Naive B cell (primary cell): ENCODE measurements at regions not wholly inside any gene's neighbourhood (a gene's known extent, or its start where the extent isn't known, plus 50 kb on each side); places are given as distances from the start of the nearest gene placed in this dataset.

ENCODE experiments used
- ATAC-seq, 2 donors: fragments of 150-1000 bp; cut with Tn5 transposase; 2 replicates each; pipeline ENCODE4 v1.10.0; 2021; ENCODE audit warnings: low read depth in 2 of 2, mild to moderate bottlenecking in 2 of 2, moderate library complexity in 2 of 2
- DNase-seq: peaks from one replicate; pipeline ENCODE4 v3.0.0; 2022
- H3K27ac Mint-ChIP-seq, 6 donors: one replicate each; pipeline ENCODE4 v1.8.0; 2020 to 2022; ENCODE audit warnings: mild to moderate bottlenecking in 6 of 6, mixed read lengths in 6 of 6, moderate library complexity in 5 of 6, inconsistent platforms in 2 of 6
- H3K27me3 Mint-ChIP-seq, 3 donors: one replicate each; pipeline ENCODE4 v1.8.0; 2021 to 2022; ENCODE audit warnings: mixed read lengths in 3 of 3, mild to moderate bottlenecking in 1 of 3
- H3K36me3 Mint-ChIP-seq, 2 donors: one replicate each; pipeline ENCODE4 v1.8.0; 2020 to 2022; ENCODE audit warnings: mixed read lengths in 2 of 2, inconsistent platforms in 1 of 2, mild to moderate bottlenecking in 1 of 2
- H3K4me1 Mint-ChIP-seq, 3 donors: one replicate each; pipeline ENCODE4 v1.8.0; 2020 to 2022; ENCODE audit warnings: mixed read lengths in 3 of 3, inconsistent platforms in 1 of 3, mild to moderate bottlenecking in 1 of 3, moderate library complexity in 1 of 3
- H3K4me3 Mint-ChIP-seq, 8 donors: one replicate each; pipeline ENCODE4 v1.8.0; 2020 to 2022; ENCODE audit warnings: mild to moderate bottlenecking in 8 of 8, mixed read lengths in 8 of 8, moderate library complexity in 8 of 8, inconsistent platforms in 2 of 8
- H3K9me3 Mint-ChIP-seq, 7 donors: one replicate each; pipeline ENCODE4 v1.8.0; 2020 to 2022; ENCODE audit warnings: mixed read lengths in 7 of 7, mild to moderate bottlenecking in 5 of 7, inconsistent platforms in 2 of 7, moderate library complexity in 1 of 7

- Mint-ChIP-seq H3K27ac (peak overlapping the region in 1 of 6 donors; percentile 14), H3K36me3 (no peaks in the 10 kb centered on the region), H3K4me1 (peaks cover 0 to 6% (median 0%) of the 10 kb centered on the region in 3 donors), H3K4me3 (no peak overlapping the region), H3K9me3 (no peaks in the 10 kb centered on the region), H3K27me3 (peaks cover 4 to 26% (median 18%) of the 10 kb centered on the region in 3 donors)
- DNase-seq: no peak
- no peak for ATAC-seq
These were observed 104.3 kb upstream of the SDK2 start for GRCh38 chr17:73748508-73748907.

GRCh38 chr17:73749337-73749823 lies 105.1 kb upstream of the SDK2 start:
- no peak for ATAC-seq
- no peaks in the 10 kb centered on the region for H3K4me1 Mint-ChIP-seq
- no peak overlapping the region for H3K4me3 Mint-ChIP-seq
- H3K27me3 Mint-ChIP-seq: peaks cover 4 to 21% (median 21%) of the 10 kb centered on the region in 3 donors
- no peak for DNase-seq
- H3K9me3 Mint-ChIP-seq: no peaks in the 10 kb centered on the region
- no peaks in the 10 kb centered on the region for H3K36me3 Mint-ChIP-seq
- no peak overlapping the region for H3K27ac Mint-ChIP-seq

- DNase-seq (no peak), ATAC-seq (no peak)
- H3K4me1 Mint-ChIP-seq: no peaks in the 10 kb centered on the region
- no peaks in the 10 kb centered on the region for H3K36me3 Mint-ChIP-seq
- no peaks in the 10 kb centered on the region for H3K9me3 Mint-ChIP-seq
- peaks cover 4 to 27% (median 14%) of the 10 kb centered on the region in 3 donors for H3K27me3 Mint-ChIP-seq
- no peak overlapping the region for H3K4me3 Mint-ChIP-seq
- H3K27ac Mint-ChIP-seq: peak overlapping the region in 1 of 6 donors; percentile 41
These were observed 105.8 kb upstream of the SDK2 start for GRCh38 chr17:73749928-73750605.

- H3K9me3 Mint-ChIP-seq: no peaks in the 10 kb centered on the region
- peaks cover 4 to 27% (median 12%) of the 10 kb centered on the region in 3 donors for H3K27me3 Mint-ChIP-seq
- no peaks in the 10 kb centered on the region for H3K4me1 Mint-ChIP-seq
- ATAC-seq: no peak
- no peak for DNase-seq
- no peaks in the 10 kb centered on the region for H3K36me3 Mint-ChIP-seq
- H3K27ac Mint-ChIP-seq: no peak overlapping the region
- no peak overlapping the region for H3K4me3 Mint-ChIP-seq
These were observed 106.7 kb upstream of the SDK2 start for GRCh38 chr17:73750975-73751374.

GRCh38 chr17:73753751-73754496 lies 109.7 kb upstream of the SDK2 start:
- no peak for ATAC-seq
- H3K36me3 Mint-ChIP-seq: no peaks in the 10 kb centered on the region
- no peak overlapping the region for H3K4me3 Mint-ChIP-seq
- H3K27me3 Mint-ChIP-seq: peaks cover 0 to 9% (median 4%) of the 10 kb centered on the region in 3 donors
- H3K27ac Mint-ChIP-seq: no peak overlapping the region
- peaks cover 0 to 5% (median 0%) of the 10 kb centered on the region in 7 donors for H3K9me3 Mint-ChIP-seq
- H3K4me1 Mint-ChIP-seq: peaks cover 4 to 7% (median 5%) of the 10 kb centered on the region in 3 donors
- no peak for DNase-seq

- ATAC-seq: no peak
- H3K4me1 Mint-ChIP-seq: peaks cover 4 to 7% (median 5%) of the 10 kb centered on the region in 3 donors
- H3K27ac Mint-ChIP-seq: no peak overlapping the region
- peaks cover 0 to 9% (median 8%) of the 10 kb centered on the region in 3 donors for H3K27me3 Mint-ChIP-seq
- H3K9me3 Mint-ChIP-seq: peaks cover 0 to 5% (median 0%) of the 10 kb centered on the region in 7 donors
- no peaks in the 10 kb centered on the region for H3K36me3 Mint-ChIP-seq
- no peak overlapping the region for H3K4me3 Mint-ChIP-seq
- DNase-seq: no peak
These were observed 110.7 kb upstream of the SDK2 start for GRCh38 chr17:73754886-73755400.

GRCh38 chr17:73757420-73757819 lies 113.2 kb upstream of the SDK2 start:
- H3K4me1 Mint-ChIP-seq: peaks cover 5 to 7% (median 7%) of the 10 kb centered on the region in 3 donors
- no peak for ATAC-seq
- no peak for DNase-seq
- H3K4me3 Mint-ChIP-seq: no peak overlapping the region
- peak overlapping the region in 2 of 6 donors; percentile 19 to 69 for H3K27ac Mint-ChIP-seq
- H3K36me3 Mint-ChIP-seq: no peaks in the 10 kb centered on the region
- peaks cover 0 to 25% (median 8%) of the 10 kb centered on the region in 3 donors for H3K27me3 Mint-ChIP-seq
- H3K9me3 Mint-ChIP-seq: peaks cover 0 to 5% (median 0%) of the 10 kb centered on the region in 7 donors

GRCh38 chr17:73758245-73758644 lies 114.0 kb upstream of the SDK2 start:
- Mint-ChIP-seq H3K4me1 (peaks cover 5 to 7% (median 7%) of the 10 kb centered on the region in 3 donors), H3K36me3 (no peaks in the 10 kb centered on the region), H3K27ac (peak overlapping the region; percentile 66 to 96 (median 78)), H3K27me3 (peaks cover 0 to 25% (median 8%) of the 10 kb centered on the region in 3 donors), H3K9me3 (peaks cover 0 to 5% (median 0%) of the 10 kb centered on the region in 7 donors), H3K4me3 (no peak overlapping the region)
- DNase-seq: no peak
- no peak for ATAC-seq

GRCh38 chr17:73759324-73759723 lies 115.1 kb upstream of the SDK2 start:
- Mint-ChIP-seq H3K27me3 (peaks cover 0 to 27% (median 8%) of the 10 kb centered on the region in 3 donors), H3K27ac (no peak overlapping the region), H3K9me3 (peaks cover 0 to 5% (median 0%) of the 10 kb centered on the region in 7 donors), H3K36me3 (no peaks in the 10 kb centered on the region), H3K4me3 (no peak overlapping the region), H3K4me1 (peaks cover 5 to 7% (median 7%) of the 10 kb centered on the region in 3 donors)
- ATAC-seq (no peak), DNase-seq (no peak)

- ATAC-seq (no peak), DNase-seq (no peak)
- Mint-ChIP-seq H3K9me3 (peaks cover 0 to 5% (median 0%) of the 10 kb centered on the region in 7 donors), H3K27ac (no peak overlapping the region), H3K4me1 (peaks cover 5 to 7% (median 7%) of the 10 kb centered on the region in 3 donors), H3K4me3 (peak overlapping the region in 1 of 8 donors; percentile 47), H3K27me3 (peaks cover 0 to 26% (median 8%) of the 10 kb centered on the region in 3 donors), H3K36me3 (no peaks in the 10 kb centered on the region)
These were observed 115.6 kb upstream of the SDK2 start for GRCh38 chr17:73759734-73760438.

- H3K27ac Mint-ChIP-seq: no peak overlapping the region
- peaks cover 0 to 24% (median 8%) of the 10 kb centered on the region in 3 donors for H3K27me3 Mint-ChIP-seq
These were observed 116.2 kb upstream of the SDK2 start for GRCh38 chr17:73760439-73760758.

GRCh38 chr17:73765824-73766563 lies 121.7 kb upstream of the SDK2 start:
- peaks cover 2 to 42% (median 19%) of the 10 kb centered on the region in 3 donors for H3K27me3 Mint-ChIP-seq
- peak overlapping the region in 2 of 6 donors; percentile 2 to 25 for H3K27ac Mint-ChIP-seq
- H3K4me3 Mint-ChIP-seq: no peak overlapping the region
- DNase-seq (no peak), ATAC-seq (no peak)
- H3K36me3 Mint-ChIP-seq: no peaks in the 10 kb centered on the region
- H3K9me3 Mint-ChIP-seq: no peaks in the 10 kb centered on the region
- H3K4me1 Mint-ChIP-seq: no peaks in the 10 kb centered on the region

More at GRCh38 chr17:73760439-73760758, 116.2 kb upstream of the SDK2 start:
- Mint-ChIP-seq H3K4me3 (no peak overlapping the region), H3K4me1 (peaks cover 5 to 7% (median 7%) of the 10 kb centered on the region in 3 donors), H3K36me3 (no peaks in the 10 kb centered on the region), H3K9me3 (peaks cover 0 to 5% (median 0%) of the 10 kb centered on the region in 7 donors)
- ATAC-seq: no peak
- DNase-seq: no peak
